GM12873 (cell line): ENCODE measurements at regions not wholly inside any gene's neighbourhood (a gene's known extent, or its start where the extent isn't known, plus 50 kb on each side); places are given as distances from the start of the nearest gene placed in this dataset.

Experiments
- CTCF ChIP-seq: IDR thresholded peaks from 2 replicates; pipeline ENCODE4 v1.5.1; 2012; ENCODE audit warnings: low read depth, mild to moderate bottlenecking, moderate library complexity, low read length, control low read depth; ENCODE audit not compliant: insufficient read depth; ENCODE audit errors: missing control alignments

- TF ChIP-seq CTCF, result no peak
Observed at GRCh38 chr6:100234625-100235024, 230.1 kb downstream of the SIM1 start.

- TF ChIP-seq CTCF, result no peak
Observed at GRCh38 chr6:100232781-100233573, 231.7 kb downstream of the SIM1 start.

DNA sequence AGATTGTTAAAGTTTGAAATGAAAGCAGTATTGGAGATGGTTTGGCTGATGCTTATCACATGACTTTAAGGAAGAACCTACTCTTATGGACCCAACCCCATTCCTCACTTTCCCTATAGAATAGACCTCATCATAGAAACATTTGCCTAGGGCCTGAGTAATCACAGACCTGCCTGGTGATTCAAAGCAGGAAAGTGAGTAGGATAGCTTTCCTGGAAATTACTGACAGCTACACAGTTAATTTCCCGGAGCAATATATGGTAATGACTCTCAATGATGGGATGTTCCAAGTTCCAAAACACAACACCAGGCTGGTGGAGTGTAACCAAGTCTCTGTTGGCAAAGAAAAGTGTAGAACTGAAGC, 233.8 kb downstream of the SIM1 start:
- TF ChIP-seq CTCF, result no peak

GRCh38 chr6:100230115-100230952, 234.4 kb downstream of the SIM1 start:
- no peak for TF ChIP-seq CTCF

GRCh38 chr6:100229512-100229911, 235.2 kb downstream of the SIM1 start:
- no peak for TF ChIP-seq CTCF

GRCh38 chr6:100228834-100229441, 234.9 kb upstream of the MCHR2 start:
- TF ChIP-seq CTCF, result peak; percentile 40

DNA sequence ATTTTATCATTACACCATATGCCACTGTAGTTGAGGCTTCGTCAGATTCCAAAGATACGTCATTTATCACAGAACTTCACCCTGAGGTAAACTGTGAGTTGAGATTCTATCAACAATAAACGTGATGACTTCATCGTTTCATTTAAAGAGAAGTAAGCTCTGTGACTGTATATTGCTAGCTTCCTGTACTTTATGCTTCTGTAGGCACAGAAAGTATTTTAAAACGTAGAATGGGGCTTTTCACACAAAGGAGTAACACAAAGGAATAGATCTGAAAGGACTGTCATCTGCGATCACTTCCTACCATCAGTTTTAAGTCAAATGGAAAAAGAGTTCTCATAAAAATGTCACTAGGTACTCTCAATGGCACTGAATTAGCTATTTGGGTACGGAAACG, 234.4 kb upstream of the MCHR2 start:
- TF ChIP-seq CTCF, result no peak
